Stomach (tissue), 4 donors: ENCODE measurements at regions not wholly inside any gene's neighbourhood (a gene's known extent, or its start where the extent isn't known, plus 50 kb on each side); places are given as distances from the start of the nearest gene placed in this dataset.

Experiments used
- EP300 ChIP-seq: sonication (generic); formaldehyde crosslinking; IDR thresholded peaks from one replicate; pipeline ENCODE4 v1.6.1; 2017; ENCODE audit warnings: antibody characterized with exemption
- POLR2A ChIP-seq, 4 donors: fragments of 450-650 bp; IDR thresholded peaks; one replicate each; pipeline ENCODE4 v1.6.1; 2016; ENCODE audit warnings: antibody characterized with exemption in 4 of 4, control low read depth in 2 of 4, mild to moderate bottlenecking in 1 of 4, moderate library complexity in 1 of 4
- TF ChIP-seq, protein P1 (sequence below), 7 experiments: fragments of 450-650 bp in 4 of 7; fragments of 200-600 bp in 3 of 7; sonication (generic) in 3 of 7; IDR thresholded peaks; one replicate each; pipeline ENCODE4 v1.5.1; 2016 to 2019; ENCODE audit warnings: antibody characterized with exemption in 7 of 7, control low read depth in 2 of 7, mild to moderate bottlenecking in 1 of 7

DNA sequence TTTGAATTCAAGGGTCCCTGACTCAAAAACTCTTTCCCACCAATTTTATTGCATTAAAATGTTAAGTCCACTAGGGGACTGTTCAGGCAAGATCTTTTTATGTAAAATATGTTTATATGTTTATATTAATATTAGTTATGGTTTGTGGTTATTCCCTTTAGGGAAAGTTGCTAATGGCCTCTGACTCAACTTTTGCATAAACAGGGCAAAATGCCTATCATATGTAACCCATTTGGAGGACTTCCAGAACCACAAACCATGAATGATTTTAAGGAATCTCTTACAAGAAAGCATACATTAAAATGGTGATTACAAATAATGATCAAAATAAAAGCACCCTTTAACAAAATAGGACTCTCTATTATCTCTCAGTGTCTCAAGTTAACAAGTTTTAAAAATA is 1484.5 kb upstream of the ZEB2 start:
- TF ChIP-seq, protein P1, sequence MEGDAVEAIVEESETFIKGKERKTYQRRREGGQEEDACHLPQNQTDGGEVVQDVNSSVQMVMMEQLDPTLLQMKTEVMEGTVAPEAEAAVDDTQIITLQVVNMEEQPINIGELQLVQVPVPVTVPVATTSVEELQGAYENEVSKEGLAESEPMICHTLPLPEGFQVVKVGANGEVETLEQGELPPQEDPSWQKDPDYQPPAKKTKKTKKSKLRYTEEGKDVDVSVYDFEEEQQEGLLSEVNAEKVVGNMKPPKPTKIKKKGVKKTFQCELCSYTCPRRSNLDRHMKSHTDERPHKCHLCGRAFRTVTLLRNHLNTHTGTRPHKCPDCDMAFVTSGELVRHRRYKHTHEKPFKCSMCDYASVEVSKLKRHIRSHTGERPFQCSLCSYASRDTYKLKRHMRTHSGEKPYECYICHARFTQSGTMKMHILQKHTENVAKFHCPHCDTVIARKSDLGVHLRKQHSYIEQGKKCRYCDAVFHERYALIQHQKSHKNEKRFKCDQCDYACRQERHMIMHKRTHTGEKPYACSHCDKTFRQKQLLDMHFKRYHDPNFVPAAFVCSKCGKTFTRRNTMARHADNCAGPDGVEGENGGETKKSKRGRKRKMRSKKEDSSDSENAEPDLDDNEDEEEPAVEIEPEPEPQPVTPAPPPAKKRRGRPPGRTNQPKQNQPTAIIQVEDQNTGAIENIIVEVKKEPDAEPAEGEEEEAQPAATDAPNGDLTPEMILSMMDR (IDR thresholded peaks at IDR 0.05): no peak
- TF ChIP-seq POLR2A (IDR thresholded peaks at IDR 0.05) (no peak), EP300 (no peak)
